Gastroesophageal sphincter (tissue), 3 donors: ENCODE measurements at regions not wholly inside any gene's neighbourhood (a gene's known extent, or its start where the extent isn't known, plus 50 kb on each side); places are given as distances from the start of the nearest gene placed in this dataset.

Experiments
- CTCF ChIP-seq, 4 experiments: fragments of 200-600 bp in 2 of 4; fragments of 450-650 bp in 2 of 4; sonication (generic) in 1 of 4; IDR thresholded peaks; one replicate each; pipeline ENCODE4 v1.5.1; 2017 to 2019; ENCODE audit warnings: antibody characterized with exemption in 4 of 4, mild to moderate bottlenecking in 2 of 4, moderate library complexity in 2 of 4
- EP300 ChIP-seq: sonication (generic); formaldehyde crosslinking; IDR thresholded peaks from one replicate; pipeline ENCODE4 v1.6.1; 2017; ENCODE audit warnings: antibody characterized with exemption, mild to moderate bottlenecking
- POLR2A ChIP-seq, 2 donors: fragments of 450-650 bp; IDR thresholded peaks; one replicate each; pipeline ENCODE4 v1.6.1; 2017; ENCODE audit warnings: antibody characterized with exemption in 2 of 2, mild to moderate bottlenecking in 2 of 2, moderate library complexity in 1 of 2
- POLR2AphosphoS5 ChIP-seq: sonication (generic); formaldehyde crosslinking; IDR thresholded peaks from one replicate; pipeline ENCODE4 v1.6.1; 2017; ENCODE audit warnings: antibody characterized with exemption

- TF ChIP-seq CTCF (IDR thresholded peaks at IDR 0.05) = no peak
- TF ChIP-seq POLR2A (IDR thresholded peaks at IDR 0.05) = no peak
- TF ChIP-seq POLR2AphosphoS5 = no peak
- no peak for TF ChIP-seq EP300
Measured at GRCh38 chr5:56409331-56410190, 176.4 kb upstream of the ANKRD55 start.
